SK-N-MC (cell line): ENCODE measurements at regions not wholly inside any gene's neighbourhood (a gene's known extent, or its start where the extent isn't known, plus 50 kb on each side); places are given as distances from the start of the nearest gene placed in this dataset.

ENCODE experiments used
- EZH2 ChIP-seq: fragments of 200-600 bp; sonication (generic); IDR thresholded peaks from one replicate; pipeline ENCODE4 v1.6.1; 2017; ENCODE audit warnings: antibody characterized with exemption
- FOXP2 ChIP-seq: optimal IDR thresholded peaks from 2 replicates; pipeline ENCODE3; 2011; ENCODE audit warnings: mild to moderate bottlenecking, moderate library complexity; ENCODE audit not compliant: insufficient read depth; ENCODE audit errors: extremely low read length, control extremely low read depth

- TF ChIP-seq EZH2 = no peak
- TF ChIP-seq FOXP2 = no peak
Observed at GRCh38 chr12:46455648-46456352, 83.2 kb upstream of the SLC38A2 start.
